IMR-90 (cell line): ENCODE measurements at regions not wholly inside any gene's neighbourhood (a gene's known extent, or its start where the extent isn't known, plus 50 kb on each side); places are given as distances from the start of the nearest gene placed in this dataset.

Experiments used
- ATAC-seq: fragments of 200-7000 bp; cut with Tn5 transposase; 2 replicates; pipeline ENCODE4 v1.9.1; 2020; ENCODE audit warnings: low read depth, mild to moderate bottlenecking, moderate library complexity
- BruUV-seq: library from RNA; stranded (reverse); fragments of 400-500 nt; replicated peaks from 2 replicates; lab custom pipeline; 2021; lab: Mats Ljungman, UMichigan
- CTCF ChIA-PET: fragments of 300-600 bp; formaldehyde crosslinking; extraction: SDS; loops from one replicate; lab custom pipeline; 2021; ENCODE audit warnings: antibody characterized with exemption; lab: Yijun Ruan, JAX
- POLR2A ChIA-PET: fragments of 300-600 bp; sonication (Branson Sonifier 250); formaldehyde crosslinking; loops from one replicate; lab custom pipeline; 2022; ENCODE audit warnings: antibody characterized with exemption; ENCODE audit not compliant: unreplicated experiment; lab: Charles Lee
- DNase-seq: peaks from one replicate; pipeline ENCODE4 v3.0.0; 2013
- H2AFZ ChIP-seq: replicated peaks from 2 replicates; pipeline ENCODE3; 2013; ENCODE audit warnings: low read length, mild to moderate bottlenecking; ENCODE audit not compliant: poor library complexity
- H2AK5ac ChIP-seq: 2 replicates; pipeline ENCODE4 v1.6.1; 2013; ENCODE audit warnings: low read depth, low read length, inconsistent platforms
- H2AK9ac ChIP-seq: replicated peaks from 2 replicates; pipeline ENCODE3; 2013; ENCODE audit warnings: mild to moderate bottlenecking, low read depth, low read length, moderate library complexity; ENCODE audit not compliant: poor library complexity
- H2BK120ac ChIP-seq: 2 replicates; pipeline ENCODE4 v1.6.1; 2013; ENCODE audit warnings: low read depth, low read length, inconsistent platforms
- H2BK15ac ChIP-seq: 3 replicates; pipeline ENCODE4 v1.6.1; 2013; ENCODE audit warnings: low read depth, low read length, inconsistent platforms
- H2BK20ac ChIP-seq: 2 replicates; pipeline ENCODE4 v1.6.1; 2013; ENCODE audit warnings: low read depth, mild to moderate bottlenecking, inconsistent platforms, low read length, moderate library complexity
- H2BK5ac ChIP-seq: 2 replicates; pipeline ENCODE4 v1.6.1; 2013; ENCODE audit warnings: mild to moderate bottlenecking, low read depth, low read length, inconsistent platforms; ENCODE audit not compliant: poor library complexity, severe bottlenecking
- H3K14ac ChIP-seq: replicated peaks from 2 replicates; pipeline ENCODE4 v1.6.1; 2013; ENCODE audit warnings: low read depth, low read length, inconsistent platforms
- H3K18ac ChIP-seq: 2 replicates; pipeline ENCODE4 v1.6.1; 2013; ENCODE audit warnings: low read depth, low read length, control low read depth
- H3K23ac ChIP-seq: 2 replicates; pipeline ENCODE4 v1.6.1; 2013; ENCODE audit warnings: low read depth, low read length, inconsistent platforms
- H3K27ac ChIP-seq: 2 replicates; pipeline ENCODE4 v1.5.1; 2013; ENCODE audit warnings: mild to moderate bottlenecking, control low read depth, low read length; ENCODE audit not compliant: insufficient read depth
- H3K27me3 ChIP-seq: 2 replicates; pipeline ENCODE4 v1.6.1; 2013; ENCODE audit warnings: low read length; ENCODE audit not compliant: control insufficient read depth, insufficient read depth
- H3K36me3 ChIP-seq: 2 replicates; pipeline ENCODE4 v1.6.1; 2013; ENCODE audit warnings: low read length, mixed read lengths; ENCODE audit not compliant: control insufficient read depth, insufficient read depth
- H3K4ac ChIP-seq: 2 replicates; pipeline ENCODE4 v1.6.1; 2013; ENCODE audit warnings: low read depth, low read length, inconsistent platforms
- H3K4me1 ChIP-seq: 2 replicates; pipeline ENCODE4 v1.6.1; 2013; ENCODE audit warnings: low read length, mixed read lengths; ENCODE audit not compliant: control insufficient read depth, insufficient read depth
- H3K4me2 ChIP-seq: 2 replicates; pipeline ENCODE4 v1.6.1; 2013; ENCODE audit warnings: low read depth, mild to moderate bottlenecking, control low read depth, low read length, moderate library complexity
- H3K4me3 ChIP-seq: 2 replicates; pipeline ENCODE4 v1.5.1; 2013; ENCODE audit warnings: low read depth, mild to moderate bottlenecking, control low read depth, low read length, moderate library complexity; ENCODE audit not compliant: insufficient read depth
- H3K56ac ChIP-seq: 2 replicates; pipeline ENCODE4 v1.6.1; 2013; ENCODE audit warnings: low read length, inconsistent platforms; ENCODE audit not compliant: insufficient read depth; ENCODE audit errors: extremely low read depth
- H3K79me1 ChIP-seq, 2 experiments: 2 replicates each; pipeline ENCODE4 v1.6.1; 2013; ENCODE audit warnings: low read length in 2 of 2, inconsistent platforms in 1 of 2, low read depth in 1 of 2
- H3K9ac ChIP-seq: 2 replicates; pipeline ENCODE4 v1.6.1; 2013; ENCODE audit warnings: low read depth, low read length, control low read depth
- H3K9me1 ChIP-seq: 2 replicates; pipeline ENCODE4 v1.6.1; 2013; ENCODE audit warnings: low read length, inconsistent platforms; ENCODE audit not compliant: insufficient read depth
- H3K9me3 ChIP-seq: 2 replicates; pipeline ENCODE4 v1.6.1; 2013; ENCODE audit warnings: low read length; ENCODE audit not compliant: control insufficient read depth, insufficient read depth
- H4K20me1 ChIP-seq: 2 replicates; pipeline ENCODE4 v1.6.1; 2013; ENCODE audit warnings: low read length, inconsistent platforms; ENCODE audit not compliant: insufficient read depth
- H4K5ac ChIP-seq: 2 replicates; pipeline ENCODE4 v1.6.1; 2013; ENCODE audit warnings: mild to moderate bottlenecking, low read depth, low read length, control low read depth
- H4K8ac ChIP-seq, 2 experiments: 2 replicates each; pipeline ENCODE4 v1.6.1; 2013; ENCODE audit warnings: low read depth in 2 of 2, low read length in 2 of 2, control low read depth in 1 of 2, inconsistent platforms in 1 of 2
- H4K91ac ChIP-seq: 2 replicates; pipeline ENCODE4 v1.6.1; 2013; ENCODE audit warnings: low read depth, low read length, inconsistent platforms; ENCODE audit not compliant: insufficient read depth
- BHLHE40 ChIP-seq: fragments of 150-350 bp; IDR thresholded peaks from 2 replicates; pipeline ENCODE4 v1.6.1; 2016; ENCODE audit warnings: mild to moderate bottlenecking, low read depth, low read length
- CHD1 ChIP-seq: IDR thresholded peaks from 2 replicates; pipeline ENCODE4 v1.6.1; 2012; ENCODE audit warnings: low read depth, low read length, improper control_type of control experiment
- CTCF ChIP-seq: conservative IDR thresholded peaks from 2 replicates; pipeline ENCODE4 v1.5.1; 2012; ENCODE audit warnings: mild to moderate bottlenecking, low read depth, low read length, improper control_type of control experiment
- FOS ChIP-seq: fragments of 150-350 bp; IDR thresholded peaks from 2 replicates; pipeline ENCODE4 v1.6.1; 2016; ENCODE audit warnings: low read depth, low read length
- MAFK ChIP-seq: IDR thresholded peaks from 2 replicates; pipeline ENCODE4 v1.6.1; 2012; ENCODE audit warnings: low read depth, low read length, improper control_type of control experiment
- MAZ ChIP-seq: IDR thresholded peaks from 2 replicates; pipeline ENCODE4 v1.6.1; 2012; ENCODE audit warnings: low read depth, mild to moderate bottlenecking, low read length, improper control_type of control experiment, moderate library complexity, borderline replicate concordance
- NFE2L2 ChIP-seq: fragments of 150-350 bp; IDR thresholded peaks from 2 replicates; pipeline ENCODE4 v1.6.1; 2016; ENCODE audit warnings: low read depth, mild to moderate bottlenecking, low read length
- POLR2A ChIP-seq: IDR thresholded peaks from 2 replicates; pipeline ENCODE4 v1.6.1; 2012; ENCODE audit warnings: mild to moderate bottlenecking, low read depth, low read length
- RAD21 ChIP-seq: IDR thresholded peaks from 2 replicates; pipeline ENCODE4 v1.6.1; 2012; ENCODE audit warnings: low read length, improper control_type of control experiment
- RFX5 ChIP-seq: IDR thresholded peaks from 2 replicates; pipeline ENCODE4 v1.8.0; 2012; ENCODE audit warnings: low read depth, mild to moderate bottlenecking, low read length, moderate library complexity
- SMC3 ChIP-seq: fragments of 150-350 bp; IDR thresholded peaks from 2 replicates; pipeline ENCODE4 v1.6.1; 2016; ENCODE audit warnings: low read depth, mild to moderate bottlenecking, antibody characterized with exemption, low read length, moderate library complexity
- USF2 ChIP-seq: fragments of 150-350 bp; IDR thresholded peaks from 2 replicates; pipeline ENCODE4 v1.6.1; 2017; ENCODE audit warnings: mild to moderate bottlenecking, antibody characterized with exemption, low read length, low read depth
- WGBS, 2 experiments: methylation state at CpG; one replicate each; pipeline versions ENCODE4 v1.1.5 to v1.1.7; 2013; ENCODE audit warnings: missing lambda C conversion rate in 2 of 2; ENCODE audit not compliant: insufficient read length in 1 of 2; ENCODE audit errors: extremely low coverage in 2 of 2; 5-methylcytosine and 5-hydroxymethylcytosine counted together
- dilution Hi-C: fragments of 300-500 bp; cut with HindIII; formaldehyde crosslinking; loops from one replicate; pipeline ENCODE4 v1.14.3; 2018; ENCODE audit warnings: low sequenced_read_pairs; ENCODE audit not compliant: unreplicated experiment
- in situ Hi-C: fragments of 300-500 bp; cut with MboI; formaldehyde crosslinking; loops from 3 replicates; pipeline ENCODE4 v1.14.3; 2019; ENCODE audit warnings: low sequenced_read_pairs, inconsistent platforms, mixed read lengths
- intact Hi-C: fragments of 100-400 bp; cut with micrococcal nuclease; formaldehyde crosslinking; loops from 2 replicates; pipeline ENCODE4 v1.10.0; 2022

GRCh38 chrX:7620560-7620959 is 222.4 kb upstream of the VCX start:
- no peak overlapping the region for H2BK20ac ChIP-seq
- in situ Hi-C loops (no loop called here), intact Hi-C loops (no loop called here), dilution Hi-C loops (no loop called here)
- no peak overlapping the region for H2BK120ac ChIP-seq
- no peak overlapping the region for H2AFZ ChIP-seq
- H2BK5ac ChIP-seq = no peak overlapping the region
- H3K4me1 ChIP-seq = no peaks in the 10 kb centered on the region
- H3K27ac ChIP-seq = no peak overlapping the region
- no peaks in the 10 kb centered on the region for H3K79me1 ChIP-seq
- no peak overlapping the region for H2AK9ac ChIP-seq
- H3K4me3 ChIP-seq = no peak overlapping the region
- CTCF ChIA-PET = no interaction called here
- no peaks in the 10 kb centered on the region for H3K27me3 ChIP-seq
- no peak overlapping the region for H3K9ac ChIP-seq
- POLR2A ChIA-PET = no interaction called here
- no peaks in the 10 kb centered on the region for H4K20me1 ChIP-seq
- no peaks in the 10 kb centered on the region for H3K36me3 ChIP-seq
- no peaks in the 10 kb centered on the region for H3K9me1 ChIP-seq
- H3K18ac ChIP-seq = no peak overlapping the region
- H2BK15ac ChIP-seq = no peak overlapping the region
- no TSS peak for BruUV-seq
- TF ChIP-seq CTCF = no peak
- TF ChIP-seq MAZ = no peak
- TF ChIP-seq RFX5 = no peak
- no peak for TF ChIP-seq SMC3
- TF ChIP-seq POLR2A = no peak
- TF ChIP-seq USF2 = no peak
- no peak for TF ChIP-seq CHD1
- no peak for TF ChIP-seq BHLHE40
- TF ChIP-seq NFE2L2 = no peak
- TF ChIP-seq RAD21 = no peak
- no peak for TF ChIP-seq MAFK
- TF ChIP-seq FOS = no peak
- no peak for ATAC-seq
- H3K14ac ChIP-seq = no peak overlapping the region
- H4K5ac ChIP-seq = no peak overlapping the region
- no peak overlapping the region for H2AK5ac ChIP-seq
- H3K9me3 ChIP-seq = peaks cover 9% of the 10 kb centered on the region
- no peak overlapping the region for H3K4ac ChIP-seq
- H3K56ac ChIP-seq = no peak overlapping the region
- no peak overlapping the region for H4K91ac ChIP-seq
- H4K8ac ChIP-seq = no peak overlapping the region
- no peak overlapping the region for H3K23ac ChIP-seq
- H3K4me2 ChIP-seq = no peak overlapping the region
- no CpG with 5 or more reads among the region's 3 CpGs for WGBS, 2 experiments
- no peak for DNase-seq
